Fibroblast of upper back skin (primary cell): ENCODE measurements at regions not wholly inside any gene's neighbourhood (a gene's known extent, or its start where the extent isn't known, plus 50 kb on each side); places are given as distances from the start of the nearest gene placed in this dataset.
"Not testable (repeated sequence)": the region's sequence is repeated elsewhere in the genome, so short reads cannot be mapped to it uniquely, and the experiment has no call there.

ENCODE experiments used
- DNase-seq: peaks from one replicate; pipeline ENCODE4 v3.0.0-alpha.2; 2013

GRCh38 chrX:116862340-116862739 lies 399.6 kb upstream of the CT83 start:
- DNase-seq = no peak

- DNase-seq = no peak
Observed at GRCh38 chrX:116841290-116841689, 378.5 kb upstream of the CT83 start.

- DNase-seq = no peak
Observed at GRCh38 chrX:116827063-116827462, 364.3 kb upstream of the CT83 start.

GRCh38 chrX:116824785-116825184 lies 362.0 kb upstream of the CT83 start:
- no peak for DNase-seq

- no peak for DNase-seq
Observed at GRCh38 chrX:116823677-116824076, 360.9 kb upstream of the CT83 start.

GRCh38 chrX:116806288-116806802 lies 343.6 kb upstream of the CT83 start:
- DNase-seq = no peak

- no peak for DNase-seq
Observed at GRCh38 chrX:116801943-116802342, 339.2 kb upstream of the CT83 start.

GRCh38 chrX:116781926-116782325 lies 319.1 kb upstream of the CT83 start:
- no peak for DNase-seq

GRCh38 chrX:116757491-116757890 lies 294.7 kb upstream of the CT83 start:
- no peak for DNase-seq

GRCh38 chrX:116756958-116757357 lies 294.2 kb upstream of the CT83 start:
- no peak for DNase-seq

- DNase-seq = no peak
Observed at GRCh38 chrX:116749943-116750342, 287.2 kb upstream of the CT83 start.

GRCh38 chrX:116732214-116732613 lies 269.4 kb upstream of the CT83 start:
- no peak for DNase-seq

- DNase-seq = no peak
Observed at GRCh38 chrX:116726806-116727205, 264.0 kb upstream of the CT83 start.

- no peak for DNase-seq
Observed at GRCh38 chrX:116694046-116694445, 231.3 kb upstream of the CT83 start.

GRCh38 chrX:116679544-116679943 lies 216.8 kb upstream of the CT83 start:
- DNase-seq = not testable (repeated sequence)

GRCh38 chrX:116667346-116668134 lies 204.8 kb upstream of the CT83 start:
- no peak for DNase-seq

GRCh38 chrX:116657071-116657470 lies 194.3 kb upstream of the CT83 start:
- DNase-seq = no peak

GRCh38 chrX:116628464-116628863 lies 165.7 kb upstream of the CT83 start:
- no peak for DNase-seq

- DNase-seq = no peak
Observed at GRCh38 chrX:116618546-116618945, 155.8 kb upstream of the CT83 start.

- DNase-seq = no peak
Observed at GRCh38 chrX:116607776-116608175, 145.0 kb upstream of the CT83 start.

- DNase-seq = no peak
Observed at GRCh38 chrX:116605576-116605975, 142.8 kb upstream of the CT83 start.

GRCh38 chrX:116596010-116596409 lies 133.2 kb upstream of the CT83 start:
- no peak for DNase-seq
